ENCODE measurements at regions not wholly inside any gene's neighbourhood (a gene's known extent, or its start where the extent isn't known, plus 50 kb on each side); places are given as distances from the start of the nearest gene placed in this dataset.

DNA sequence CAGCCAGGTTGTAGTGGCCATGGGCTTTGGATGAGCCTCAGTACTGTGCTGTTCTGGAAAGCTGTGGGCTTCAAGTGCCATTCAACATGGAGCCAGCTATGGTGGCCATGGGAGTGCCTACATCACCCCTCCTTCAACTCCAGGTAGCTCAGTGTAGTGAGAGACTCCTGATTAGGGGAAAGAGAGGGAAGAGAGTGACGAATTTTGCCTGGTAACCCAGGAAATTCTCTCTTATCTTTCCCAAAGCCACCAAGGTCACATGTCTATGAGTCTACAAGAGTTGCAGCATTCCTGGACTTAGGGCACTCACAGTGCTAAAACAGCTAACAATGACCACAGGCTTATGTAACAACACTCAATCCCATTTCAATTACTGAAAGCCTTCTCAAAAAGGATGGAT, 81.7 kb upstream of the SPTLC1 start:
- no peak for DNase-seq (ENCODE audit: extremely low read depth, insufficient read length)
- Histone ChIP-seq H3K27me3 (replicated peaks; ENCODE audit: control insufficient read depth, insufficient read depth, low read length) (no peaks in the 10 kb centered on the region), H3K36me3 (ENCODE audit: control insufficient read depth, insufficient read depth, low read length) (no peaks in the 10 kb centered on the region), H3K4me3 (replicated peaks; ENCODE audit: low read depth, low read length) (no peak overlapping the region)
- TF ChIP-seq CTCF (IDR thresholded peaks at IDR 0.05; ENCODE audit: insufficient read depth, low read length, poor library complexity, severe bottlenecking) = no peak

GRCh38 chr9:92196400-92196799, 81.2 kb upstream of the SPTLC1 start:
- no peak for TF ChIP-seq CTCF (IDR thresholded peaks at IDR 0.05; ENCODE audit: insufficient read depth, low read length, poor library complexity, severe bottlenecking)
- no peaks in the 10 kb centered on the region for H3K36me3 ChIP-seq (ENCODE audit: control insufficient read depth, insufficient read depth, low read length)
- no peak for DNase-seq (ENCODE audit: extremely low read depth, insufficient read length)
- H3K4me3 ChIP-seq (replicated peaks; ENCODE audit: low read depth, low read length) = no peak overlapping the region
- H3K27me3 ChIP-seq (replicated peaks; ENCODE audit: control insufficient read depth, insufficient read depth, low read length) = no peaks in the 10 kb centered on the region

- TF ChIP-seq CTCF (IDR thresholded peaks at IDR 0.05; ENCODE audit: insufficient read depth, low read length, poor library complexity, severe bottlenecking) = no peak
- no peaks in the 10 kb centered on the region for H3K36me3 ChIP-seq (ENCODE audit: control insufficient read depth, insufficient read depth, low read length)
- H3K4me3 ChIP-seq (replicated peaks; ENCODE audit: low read depth, low read length) = no peak overlapping the region
- H3K27me3 ChIP-seq (replicated peaks; ENCODE audit: control insufficient read depth, insufficient read depth, low read length) = no peaks in the 10 kb centered on the region
- DNase-seq (ENCODE audit: extremely low read depth, insufficient read length) = no peak
These were observed 76.6 kb upstream of the SPTLC1 start for GRCh38 chr9:92191801-92192200.

DNA sequence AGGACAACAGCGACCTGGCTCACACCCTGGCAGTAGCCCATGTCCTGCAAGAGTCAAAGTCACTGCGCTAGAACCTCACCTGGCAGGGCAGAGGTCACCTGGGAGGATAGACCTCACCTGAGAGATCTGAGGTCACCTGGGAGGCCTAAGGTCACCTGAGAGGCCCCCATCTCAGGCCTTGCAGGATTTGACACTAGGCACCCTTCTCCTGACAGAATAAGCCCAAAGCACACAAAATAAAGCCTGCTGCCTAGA, 75.2 kb upstream of the SPTLC1 start:
- no peaks in the 10 kb centered on the region for H3K36me3 ChIP-seq (ENCODE audit: control insufficient read depth, insufficient read depth, low read length)
- H3K4me3 ChIP-seq (replicated peaks; ENCODE audit: low read depth, low read length) = no peak overlapping the region
- TF ChIP-seq CTCF (IDR thresholded peaks at IDR 0.05; ENCODE audit: insufficient read depth, low read length, poor library complexity, severe bottlenecking) = no peak
- no peaks in the 10 kb centered on the region for H3K27me3 ChIP-seq (replicated peaks; ENCODE audit: control insufficient read depth, insufficient read depth, low read length)
- no peak for DNase-seq (ENCODE audit: extremely low read depth, insufficient read length)

DNA sequence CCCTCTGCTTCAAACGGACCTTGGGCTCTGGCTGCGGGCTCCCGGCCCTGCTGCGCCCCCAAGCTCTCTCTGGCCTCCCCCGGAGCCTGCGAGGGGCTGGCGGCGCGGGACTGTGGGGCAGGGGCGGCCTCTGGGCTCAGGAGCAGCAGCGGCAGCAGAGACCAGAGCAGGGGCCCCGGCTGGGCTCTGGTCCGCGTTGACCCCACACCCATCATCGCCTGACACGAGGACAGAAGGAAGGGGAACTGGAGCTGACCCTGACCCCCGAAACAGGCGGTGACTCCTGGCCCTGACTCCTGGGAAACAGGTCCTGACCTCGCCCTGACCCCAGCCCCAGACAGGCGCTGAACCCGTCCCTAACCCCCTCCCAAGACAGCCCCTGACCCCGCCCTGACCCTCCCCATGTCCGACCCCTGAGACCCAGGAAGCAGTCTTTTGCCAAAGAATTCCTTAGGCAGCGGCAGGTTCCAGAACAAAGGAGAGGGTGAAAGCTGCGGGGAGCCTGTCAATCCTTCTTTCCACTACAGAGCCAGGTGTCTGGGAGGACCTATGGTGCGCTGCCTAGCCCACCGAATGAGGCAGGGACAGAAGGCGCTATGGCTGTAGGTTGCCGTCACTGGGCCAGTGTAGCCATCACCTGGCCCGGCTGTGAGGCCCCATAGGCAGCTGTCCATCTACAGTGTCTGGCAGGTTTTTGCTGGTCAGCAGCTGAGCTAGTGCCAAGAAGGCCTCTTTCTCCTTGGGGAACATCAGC, 74.7 kb upstream of the SPTLC1 start:
- no peaks in the 10 kb centered on the region for H3K36me3 ChIP-seq (ENCODE audit: control insufficient read depth, insufficient read depth, low read length)
- no peaks in the 10 kb centered on the region for H3K27me3 ChIP-seq (replicated peaks; ENCODE audit: control insufficient read depth, insufficient read depth, low read length)
- TF ChIP-seq CTCF (IDR thresholded peaks at IDR 0.05; ENCODE audit: insufficient read depth, low read length, poor library complexity, severe bottlenecking) = no peak
- no peak for DNase-seq (ENCODE audit: extremely low read depth, insufficient read length)
- H3K4me3 ChIP-seq (replicated peaks; ENCODE audit: low read depth, low read length) = no peak overlapping the region

Measured in GM06990 (cell line).